A549 (cell line): ENCODE measurements at regions not wholly inside any gene's neighbourhood (a gene's known extent, or its start where the extent isn't known, plus 50 kb on each side); places are given as distances from the start of the nearest gene placed in this dataset.

Experiments used
- BHLHE40 ChIP-seq: IDR thresholded peaks from 2 replicates; pipeline ENCODE4 v1.6.1; 2012; ENCODE audit warnings: low read depth, low read length, inconsistent platforms
- CTCF ChIP-seq: fragments of >200 bp; sonication (Bioruptor Twin); formaldehyde crosslinking; IDR thresholded peaks from 3 replicates; pipeline ENCODE4 v1.5.1; 2016
- ELK1 ChIP-seq: fragments of 150-350 bp; IDR thresholded peaks from 2 replicates; pipeline ENCODE4 v1.6.1; 2014; ENCODE audit warnings: low read depth, mild to moderate bottlenecking, low read length
- EP300 ChIP-seq, 2 experiments: fragments of >200 bp; sonication (Bioruptor Twin); formaldehyde crosslinking; IDR thresholded peaks; 2 replicates in 1 of 2; 3 replicates in 1 of 2; pipeline ENCODE4 v1.6.1; 2016 to 2017
- JUN ChIP-seq, 2 experiments: fragments of >200 bp; sonication (Bioruptor Twin); formaldehyde crosslinking; IDR thresholded peaks; 2 replicates in 1 of 2; 3 replicates in 1 of 2; pipeline ENCODE4 v1.6.1; 2016 to 2017
- JUNB ChIP-seq: fragments of >200 bp; sonication (Bioruptor Twin); formaldehyde crosslinking; IDR thresholded peaks from 2 replicates; pipeline ENCODE4 v1.6.1; 2016
- KDM1A ChIP-seq: fragments of 200-600 bp; sonication (generic); IDR thresholded peaks from 2 replicates; pipeline ENCODE4 v1.6.1; 2016; ENCODE audit warnings: low read depth, mild to moderate bottlenecking
- MAX ChIP-seq: IDR thresholded peaks from 2 replicates; pipeline ENCODE4 v1.6.1; 2012
- MAZ ChIP-seq: fragments of 150-350 bp; IDR thresholded peaks from 2 replicates; pipeline ENCODE4 v1.6.1; 2014; ENCODE audit warnings: antibody characterized with exemption, low read depth, low read length, borderline replicate concordance
- NPAS2 ChIP-seq: fragments of 250-450 bp; sonication (Bioruptor Pico); IDR thresholded peaks from 2 replicates; pipeline ENCODE4 v1.8.0; 2022; ENCODE audit warnings: mild to moderate bottlenecking, moderate library complexity, borderline replicate concordance
- POLR2A ChIP-seq: IDR thresholded peaks from 2 replicates; pipeline ENCODE4 v1.6.1; 2012; ENCODE audit warnings: mild to moderate bottlenecking, low read length
- RFX5 ChIP-seq: fragments of 450-650 bp; IDR thresholded peaks from 2 replicates; pipeline ENCODE4 v1.7.1; 2014; ENCODE audit warnings: antibody characterized with exemption, mild to moderate bottlenecking, moderate library complexity
- TP53 ChIP-seq: fragments of 250-450 bp; sonication (Bioruptor Pico); IDR thresholded peaks from 2 replicates; pipeline ENCODE4 v1.5.0; 2021; ENCODE audit warnings: mild to moderate bottlenecking, moderate library complexity

GRCh38 chr13:104315606-104316005, 1249.4 kb upstream of the SLC10A2 start:
- TF ChIP-seq JUNB (peak; percentile 52; the same call in 1 of the 2 replicates), NPAS2 (no peak), RFX5 (no peak), CTCF (no peak), POLR2A (no peak), BHLHE40 (no peak), JUN (IDR thresholded peaks at IDR 0.05) (no peak), MAX (no peak), MAZ (no peak), TP53 (CRISPR knock-in tag) (no peak), ELK1 (no peak), KDM1A (no peak), EP300 (IDR thresholded peaks at IDR 0.05) (no peak)
